H1 (cell line): ENCODE measurements at regions not wholly inside any gene's neighbourhood (a gene's known extent, or its start where the extent isn't known, plus 50 kb on each side); places are given as distances from the start of the nearest gene placed in this dataset.

ENCODE experiments used
- CTCF ChIP-seq, 3 experiments: IDR thresholded peaks; 1 replicate in 2 of 3; 2 replicates in 1 of 3; pipeline versions ENCODE4 v1.5.1 to v1.6.1; 2011; ENCODE audit warnings: low read length in 3 of 3, mild to moderate bottlenecking in 3 of 3, inconsistent platforms in 2 of 3, low read depth in 1 of 3, moderate library complexity in 1 of 3; ENCODE audit not compliant: insufficient read depth in 1 of 3; ENCODE audit errors: control extremely low read depth in 1 of 3
- JUN ChIP-seq: IDR thresholded peaks from 2 replicates; pipeline ENCODE4 v1.6.1; 2011; ENCODE audit warnings: low read depth, mild to moderate bottlenecking, improper control_type of control experiment, low read length
- MAX ChIP-seq: IDR thresholded peaks from 2 replicates; pipeline ENCODE4 v1.6.1; 2012; ENCODE audit warnings: inconsistent platforms
- SIRT6 ChIP-seq: IDR thresholded peaks from one replicate; pipeline ENCODE4 v1.7.1; 2012; ENCODE audit warnings: low read length, inconsistent platforms
- TCF12 ChIP-seq: IDR thresholded peaks from 2 replicates; pipeline ENCODE4 v1.6.1; 2011; ENCODE audit warnings: low read depth, mild to moderate bottlenecking, low read length
- ZNF274 ChIP-seq: IDR thresholded peaks from 2 replicates; pipeline ENCODE4 v1.7.0; 2012; ENCODE audit warnings: low read length, borderline replicate concordance; ENCODE audit errors: extremely low read depth

DNA sequence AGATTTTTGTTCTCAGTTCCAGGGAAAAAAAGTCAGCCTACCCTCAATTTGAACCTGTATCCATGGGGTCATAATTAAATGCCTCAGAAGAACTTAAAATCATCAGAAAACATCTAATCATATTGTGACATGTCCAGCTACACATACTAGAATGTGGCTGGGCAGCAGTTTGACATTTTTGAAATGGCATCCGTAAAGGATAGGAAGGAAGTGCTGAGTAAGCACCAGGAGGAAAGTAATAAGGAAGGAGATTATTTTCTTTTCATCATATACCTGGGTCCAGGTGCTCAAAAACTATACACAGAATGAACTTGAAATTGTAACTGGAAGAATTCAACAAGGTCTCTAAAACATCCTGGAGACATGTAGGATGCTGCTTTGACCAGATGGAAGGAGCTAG is 116.9 kb upstream of the RAI14 start:
- TF ChIP-seq CTCF (IDR thresholded peaks at IDR 0.05; ENCODE audit: control extremely low read depth in 1 of 3, insufficient read depth in 1 of 3, low read depth in 1 of 3, low read length in 3 of 3) = no peak
- no peak for TF ChIP-seq SIRT6
- TF ChIP-seq TCF12 = no peak
- no peak for TF ChIP-seq MAX
- TF ChIP-seq ZNF274 = no peak
- TF ChIP-seq JUN = no peak
